ENCODE measurements at regions not wholly inside any gene's neighbourhood (a gene's known extent, or its start where the extent isn't known, plus 50 kb on each side); places are given as distances from the start of the nearest gene placed in this dataset.

GRCh38 chr13:74052402-74052928 is 81.7 kb downstream of the KLF12 start:
- TF ChIP-seq EZH2 (IDR thresholded peaks at IDR 0.05; ENCODE audit: borderline replicate concordance, low read length) = no peak
- TF ChIP-seq CTCF (IDR thresholded peaks at IDR 0.05; ENCODE audit: low read length) = no peak
